ENCODE measurements at regions not wholly inside any gene's neighbourhood (a gene's known extent, or its start where the extent isn't known, plus 50 kb on each side); places are given as distances from the start of the nearest gene placed in this dataset.

GRCh38 chrX:16466640-16467432 is 183.1 kb upstream of the S100G start:
- H3K4me2 ChIP-seq, result no peak overlapping the region
- H3K9ac ChIP-seq, result no peak overlapping the region

GRCh38 chrX:16469870-16470269 is 180.1 kb upstream of the S100G start:
- Histone ChIP-seq H4K20me1 (peaks cover 0 to 6% (median 0%) of the 10 kb centered on the region in 11 experiments; a peak in 5 of 22 replicates), H3K27me3 (peaks cover 91 to 100% (median 99%) of the 10 kb centered on the region in 11 experiments), H3K9ac (no peak overlapping the region), H3K36me3 (no peaks in the 10 kb centered on the region), H3K4me3 (no peak overlapping the region), H3K4me1 (peaks cover 0 to 7% (median 0%) of the 10 kb centered on the region in 10 experiments; a peak in 4 of 20 replicates), H3K4me2 (no peak overlapping the region), H3K9me3 (replicated peaks in 1 of 11) (0 out of 22 replicates have a peak, but pooled peaks cover 0 to 5% (median 0%) of the 10 kb centered on the region in 11 experiments), H3K27ac (no peak overlapping the region)
- no peak for TF ChIP-seq Cebpa-rat (IDR thresholded peaks at IDR 0.05)

More at GRCh38 chrX:16466640-16467432, 183.1 kb upstream of the S100G start:
- Histone ChIP-seq H3K36me3 (no peaks in the 10 kb centered on the region), H4K20me1 (peaks cover 0 to 6% (median 0%) of the 10 kb centered on the region in 11 experiments; a peak in 5 of 22 replicates), H3K4me1 (peaks cover 0 to 6% (median 0%) of the 10 kb centered on the region in 10 experiments; a peak in 4 of 20 replicates), H3K27ac (no peak overlapping the region), H3K4me3 (no peak overlapping the region), H3K9me3 (replicated peaks in 1 of 11) (0 out of 22 replicates have a peak, but pooled peaks cover 0 to 5% (median 0%) of the 10 kb centered on the region in 11 experiments), H3K27me3 (peaks cover 95 to 100% (median 98%) of the 10 kb centered on the region in 11 experiments)
- TF ChIP-seq Cebpa-rat (IDR thresholded peaks at IDR 0.05), result no peak

- no peaks in the 10 kb centered on the region for H3K36me3 ChIP-seq
- no peak overlapping the region for H3K4me3 ChIP-seq
- H3K9me3 ChIP-seq (replicated peaks in 1 of 11), result no peaks in the 10 kb centered on the region
- H3K9ac ChIP-seq, result no peak overlapping the region
- no peaks in the 10 kb centered on the region; a peak in 1 of 22 replicates for H4K20me1 ChIP-seq
- H3K27ac ChIP-seq, result no peak overlapping the region
- no peak overlapping the region for H3K4me2 ChIP-seq
- H3K4me1 ChIP-seq, result peaks cover 0 to 7% (median 0%) of the 10 kb centered on the region in 10 experiments; a peak in 4 of 20 replicates
- TF ChIP-seq Cebpa-rat (IDR thresholded peaks at IDR 0.05), result no peak
- H3K27me3 ChIP-seq, result peaks cover 80 to 98% (median 94%) of the 10 kb centered on the region in 11 experiments
Observed at GRCh38 chrX:16472345-16472744, 177.6 kb upstream of the S100G start.

- Histone ChIP-seq H3K9me3 (replicated peaks in 1 of 11) (no peaks in the 10 kb centered on the region), H3K27ac (no peak overlapping the region), H3K4me2 (no peak overlapping the region), H3K4me3 (no peak overlapping the region), H3K9ac (no peak overlapping the region), H3K27me3 (peaks cover 75 to 98% (median 93%) of the 10 kb centered on the region in 11 experiments), H3K4me1 (peaks cover 0 to 9% (median 0%) of the 10 kb centered on the region in 10 experiments; a peak in 5 of 20 replicates), H3K36me3 (no peaks in the 10 kb centered on the region), H4K20me1 (no peaks in the 10 kb centered on the region; a peak in 1 of 22 replicates)
- TF ChIP-seq Cebpa-rat (IDR thresholded peaks at IDR 0.05), result no peak
Observed at GRCh38 chrX:16474511-16474910, 175.4 kb upstream of the S100G start.

GRCh38 chrX:16476009-16476408 is 173.9 kb upstream of the S100G start:
- Histone ChIP-seq H3K36me3 (no peaks in the 10 kb centered on the region), H3K4me3 (no peak overlapping the region), H3K4me1 (peaks cover 0 to 12% (median 0%) of the 10 kb centered on the region in 10 experiments; a peak in 5 of 20 replicates), H3K9me3 (replicated peaks in 1 of 11) (no peaks in the 10 kb centered on the region), H4K20me1 (no peaks in the 10 kb centered on the region; a peak in 1 of 22 replicates), H3K27me3 (peaks cover 78 to 98% (median 94%) of the 10 kb centered on the region in 11 experiments), H3K27ac (no peak overlapping the region), H3K4me2 (no peak overlapping the region), H3K9ac (no peak overlapping the region)
- no peak for TF ChIP-seq Cebpa-rat (IDR thresholded peaks at IDR 0.05)

GRCh38 chrX:16476692-16477091 is 173.3 kb upstream of the S100G start:
- no peak overlapping the region for H3K27ac ChIP-seq
- no peak for TF ChIP-seq Cebpa-rat (IDR thresholded peaks at IDR 0.05)
- no peaks in the 10 kb centered on the region for H3K9me3 ChIP-seq (replicated peaks in 1 of 11)
- H3K4me3 ChIP-seq, result no peak overlapping the region
- no peak overlapping the region for H3K9ac ChIP-seq
- no peak overlapping the region for H3K4me2 ChIP-seq
- H4K20me1 ChIP-seq, result no peaks in the 10 kb centered on the region; a peak in 2 of 22 replicates
- H3K4me1 ChIP-seq, result peaks cover 0 to 10% (median 0%) of the 10 kb centered on the region in 10 experiments; a peak in 5 of 20 replicates
- H3K36me3 ChIP-seq, result no peaks in the 10 kb centered on the region
- H3K27me3 ChIP-seq, result peaks cover 78 to 98% (median 94%) of the 10 kb centered on the region in 11 experiments

GRCh38 chrX:16479206-16479869 is 170.6 kb upstream of the S100G start:
- no peaks in the 10 kb centered on the region; a peak in 1 of 22 replicates for H4K20me1 ChIP-seq
- H3K36me3 ChIP-seq, result no peaks in the 10 kb centered on the region
- H3K4me3 ChIP-seq, result no peak overlapping the region
- peaks cover 72 to 96% (median 91%) of the 10 kb centered on the region in 11 experiments for H3K27me3 ChIP-seq
- no peak for TF ChIP-seq Cebpa-rat (IDR thresholded peaks at IDR 0.05)
- no peaks in the 10 kb centered on the region for H3K9me3 ChIP-seq (replicated peaks in 1 of 11)
- H3K4me1 ChIP-seq, result peaks cover 0 to 26% (median 3%) of the 10 kb centered on the region in 10 experiments; a peak in 9 of 20 replicates
- no peak overlapping the region for H3K9ac ChIP-seq
- H3K4me2 ChIP-seq, result no peak overlapping the region
- no peak overlapping the region for H3K27ac ChIP-seq

GRCh38 chrX:16480049-16480448 is 169.9 kb upstream of the S100G start:
- H3K36me3 ChIP-seq, result no peaks in the 10 kb centered on the region
- peaks cover 0 to 33% (median 3%) of the 10 kb centered on the region in 10 experiments; a peak in 9 of 20 replicates for H3K4me1 ChIP-seq
- H3K27ac ChIP-seq, result no peak overlapping the region
- no peaks in the 10 kb centered on the region for H3K9me3 ChIP-seq (replicated peaks in 1 of 11)
- no peak overlapping the region for H3K9ac ChIP-seq
- H3K4me2 ChIP-seq, result no peak overlapping the region
- H3K4me3 ChIP-seq, result no peak overlapping the region
- H3K27me3 ChIP-seq, result peaks cover 65 to 95% (median 90%) of the 10 kb centered on the region in 11 experiments
- H4K20me1 ChIP-seq, result no peaks in the 10 kb centered on the region; a peak in 1 of 22 replicates
- no peak for TF ChIP-seq Cebpa-rat (IDR thresholded peaks at IDR 0.05)

- peaks cover 0 to 53% (median 6%) of the 10 kb centered on the region in 10 experiments; a peak in 10 of 20 replicates for H3K4me1 ChIP-seq
- TF ChIP-seq Cebpa-rat (IDR thresholded peaks at IDR 0.05), result no peak
- H4K20me1 ChIP-seq, result no peaks in the 10 kb centered on the region; a peak in 1 of 22 replicates
- H3K27me3 ChIP-seq, result peaks cover 50 to 97% (median 91%) of the 10 kb centered on the region in 11 experiments
- H3K4me3 ChIP-seq, result no peak overlapping the region
- no peak overlapping the region; a peak in 1 of 22 replicates for H3K27ac ChIP-seq
- no peaks in the 10 kb centered on the region for H3K36me3 ChIP-seq
- H3K9ac ChIP-seq, result no peak overlapping the region
- H3K4me2 ChIP-seq, result peak overlapping the region in 5 of 11 experiments; percentile 32 to 67 (median 63); a peak in 10 of 22 replicates
- peaks cover 0 to 8% (median 0%) of the 10 kb centered on the region in 11 experiments; a peak in 3 of 22 replicates for H3K9me3 ChIP-seq (replicated peaks in 1 of 11)
Observed at GRCh38 chrX:16484338-16484737, 165.6 kb upstream of the S100G start.

All from BLaER1 treated with 17β-estradiol and CSF1 and Interleukin-3, amounts not matched to agents 10 nM and 100 nM (cell line).